ENCODE measurements at regions not wholly inside any gene's neighbourhood (a gene's known extent, or its start where the extent isn't known, plus 50 kb on each side); places are given as distances from the start of the nearest gene placed in this dataset.

GRCh38 chr20:7703551-7703961 is 236.7 kb downstream of the HAO1 start:
- DNase-seq (ENCODE audit: low spot score): no peak

- no peak for DNase-seq (ENCODE audit: low spot score)
Observed at GRCh38 chr20:7703996-7704395, 236.3 kb downstream of the HAO1 start.

GRCh38 chr20:7708112-7708511 is 232.1 kb downstream of the HAO1 start:
- no peak for DNase-seq (ENCODE audit: low spot score)

- DNase-seq (ENCODE audit: low spot score): no peak
Observed at GRCh38 chr20:7708782-7709181, 231.5 kb downstream of the HAO1 start.

GRCh38 chr20:7710440-7710839 is 229.8 kb downstream of the HAO1 start:
- no peak for DNase-seq (ENCODE audit: low spot score)

- DNase-seq (ENCODE audit: low spot score): no peak
Observed at GRCh38 chr20:7712661-7713060, 227.6 kb downstream of the HAO1 start.

DNA sequence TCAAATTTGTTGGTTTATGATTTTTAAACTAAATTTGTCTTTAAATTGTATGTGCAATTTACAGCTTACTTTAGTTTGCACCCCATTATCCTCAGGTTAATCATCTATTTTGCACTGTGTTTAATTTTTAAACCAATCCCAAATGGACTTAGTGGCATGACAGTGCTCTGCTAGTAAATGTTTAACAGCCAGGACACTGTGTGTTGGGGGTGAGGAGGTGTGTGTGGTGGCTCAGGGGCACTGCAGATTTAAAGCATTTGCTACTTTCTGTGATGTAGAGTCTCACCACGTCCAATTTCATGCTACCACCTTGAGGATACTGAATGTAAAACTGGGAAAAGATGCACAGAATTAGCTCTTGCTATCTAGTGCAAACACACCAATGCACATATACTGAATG is 225.7 kb downstream of the HAO1 start:
- DNase-seq (ENCODE audit: low spot score): no peak

GRCh38 chr20:7716286-7716972 is 223.8 kb downstream of the HAO1 start:
- DNase-seq (ENCODE audit: low spot score): no peak

DNA sequence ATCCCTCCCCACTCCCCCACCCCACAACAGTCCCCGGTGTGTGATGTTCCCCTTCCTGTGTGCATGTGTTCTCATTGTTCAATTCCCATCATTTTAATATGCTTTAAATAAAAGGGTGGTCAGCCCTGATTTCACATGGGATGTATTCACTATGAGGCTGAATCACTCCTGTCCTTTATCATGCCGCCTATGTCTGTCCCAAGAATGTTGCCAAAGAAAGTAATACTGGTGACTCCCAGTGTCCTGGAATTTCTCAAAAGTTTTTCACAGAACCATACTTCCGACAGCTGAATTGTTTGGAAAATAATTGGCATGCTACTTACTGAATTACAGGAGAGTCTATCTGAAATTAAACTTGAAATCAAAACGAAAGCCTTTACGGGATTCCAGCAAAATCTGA is 217.7 kb downstream of the HAO1 start:
- DNase-seq (ENCODE audit: low spot score): no peak

- DNase-seq (ENCODE audit: low spot score): no peak
Observed at GRCh38 chr20:7723284-7723683, 217.0 kb downstream of the HAO1 start.

DNA sequence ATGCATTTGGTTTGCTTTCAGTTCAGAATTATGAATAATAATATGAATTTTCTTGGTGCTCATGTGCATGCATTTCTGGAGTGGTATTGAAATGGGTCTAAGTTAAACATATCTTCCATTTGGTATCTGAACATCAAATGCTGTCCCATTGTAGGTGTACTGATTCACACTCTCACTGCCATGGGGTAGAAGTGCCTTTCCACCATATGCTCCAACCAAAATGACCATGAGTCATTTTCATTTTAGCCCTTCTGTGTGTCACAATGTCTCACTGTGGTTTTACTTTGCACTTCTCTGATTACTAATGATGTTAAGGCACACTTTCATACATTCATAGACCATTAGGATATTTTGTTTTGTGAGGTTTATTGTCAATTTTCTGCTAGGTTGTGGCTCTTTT is 211.9 kb downstream of the HAO1 start:
- no peak for DNase-seq (ENCODE audit: low spot score)

DNA sequence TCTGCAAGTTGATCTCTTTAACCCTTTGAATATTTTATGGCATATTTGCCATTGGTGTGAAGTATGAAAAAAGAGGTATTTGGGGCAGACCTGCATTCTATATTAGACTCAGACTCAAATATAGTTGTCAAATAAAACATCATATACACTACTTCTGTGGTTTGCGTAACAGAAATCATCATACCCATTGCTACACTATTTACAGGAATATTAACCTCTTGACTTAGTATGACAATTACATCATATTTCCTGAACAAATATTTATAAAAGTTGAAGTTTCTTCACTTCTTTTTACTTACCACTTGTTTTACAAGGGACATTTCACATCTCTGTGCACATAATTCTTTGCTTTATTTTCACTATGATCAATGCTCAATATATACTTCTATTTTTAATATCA is 206.0 kb downstream of the HAO1 start:
- no peak for DNase-seq (ENCODE audit: low spot score)

DNA sequence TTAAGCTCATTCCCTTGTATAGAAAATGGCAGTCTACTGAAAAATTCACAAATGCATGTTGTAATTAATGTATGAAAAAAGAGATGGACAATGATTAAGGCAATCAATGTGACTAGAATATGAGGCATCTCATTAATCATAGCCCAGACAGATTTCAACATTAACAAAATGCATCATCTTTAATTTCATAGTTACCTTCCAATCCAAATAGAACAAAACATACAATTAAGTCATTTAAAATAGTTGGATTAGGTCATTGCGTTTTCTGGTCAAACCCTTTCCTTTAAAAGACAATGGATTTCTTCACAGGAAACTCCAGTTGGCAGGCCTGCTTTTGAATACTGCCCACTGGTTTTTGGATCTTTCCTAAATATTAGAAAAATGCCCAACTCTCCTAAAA is 203.9 kb downstream of the HAO1 start:
- no peak for DNase-seq (ENCODE audit: low spot score)

GRCh38 chr20:7741866-7742265 is 198.4 kb downstream of the HAO1 start:
- no peak for DNase-seq (ENCODE audit: low spot score)

GRCh38 chr20:7742479-7742878 is 197.8 kb downstream of the HAO1 start:
- DNase-seq (ENCODE audit: low spot score): no peak

DNA sequence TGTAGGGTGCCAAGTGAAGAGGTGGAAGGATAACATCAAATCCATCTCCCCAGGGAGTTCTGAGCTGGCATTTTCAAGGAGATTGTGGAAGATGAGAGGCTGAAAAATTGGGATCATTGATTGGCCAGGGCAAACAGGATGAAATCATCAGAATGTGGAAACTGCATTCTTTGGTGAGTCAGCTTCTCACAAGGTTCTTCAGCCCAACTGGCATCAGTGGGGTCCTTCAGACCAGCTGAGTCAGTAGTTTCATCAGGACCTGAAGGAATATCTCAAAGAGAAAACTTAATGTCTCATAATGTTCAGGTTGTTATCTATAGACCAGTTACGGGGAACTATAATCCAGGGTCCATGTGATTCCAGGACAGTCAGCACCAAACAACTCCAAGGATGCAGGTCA is 195.8 kb downstream of the HAO1 start:
- DNase-seq (ENCODE audit: low spot score): no peak

GRCh38 chr20:7748624-7749023 is 191.6 kb downstream of the HAO1 start:
- no peak for DNase-seq (ENCODE audit: low spot score)

- DNase-seq (ENCODE audit: low spot score): no peak
Observed at GRCh38 chr20:7754102-7754501, 186.2 kb downstream of the HAO1 start.

GRCh38 chr20:7758406-7758805 is 181.9 kb downstream of the HAO1 start:
- no peak for DNase-seq (ENCODE audit: low spot score)

GRCh38 chr20:7760247-7761031 is 179.8 kb downstream of the HAO1 start:
- no peak for DNase-seq (ENCODE audit: low spot score)

GRCh38 chr20:7765221-7765620 is 175.0 kb downstream of the HAO1 start:
- DNase-seq (ENCODE audit: low spot score): no peak

- no peak for DNase-seq (ENCODE audit: low spot score)
Observed at GRCh38 chr20:7770046-7770445, 170.2 kb downstream of the HAO1 start.

DNA sequence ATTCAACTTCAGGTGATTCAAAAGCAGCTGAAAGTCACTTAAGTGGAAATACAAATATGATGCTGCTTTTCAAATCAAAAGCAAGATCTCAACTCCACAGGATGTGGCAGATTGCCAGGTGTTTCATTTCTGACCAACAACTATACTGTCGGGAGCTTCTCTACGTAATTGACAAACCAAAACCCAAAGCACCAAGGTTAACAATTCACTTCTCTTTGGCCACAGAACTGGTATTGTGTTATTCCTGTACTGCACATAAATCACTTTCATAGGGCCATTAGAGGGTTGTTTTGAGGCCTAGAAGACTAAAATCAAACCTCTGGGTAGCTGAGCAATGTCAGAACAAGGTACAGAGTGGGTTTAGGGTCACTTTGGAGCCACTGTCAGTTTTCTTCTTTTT is 169.7 kb downstream of the HAO1 start:
- DNase-seq (ENCODE audit: low spot score): no peak

GRCh38 chr20:7772371-7772770 is 167.9 kb downstream of the HAO1 start:
- DNase-seq (ENCODE audit: low spot score): no peak
